IgD-negative memory B cell (primary cell): ENCODE measurements at regions not wholly inside any gene's neighbourhood (a gene's known extent, or its start where the extent isn't known, plus 50 kb on each side); places are given as distances from the start of the nearest gene placed in this dataset.
"Not testable (repeated sequence)": the region's sequence is repeated elsewhere in the genome, so short reads cannot be mapped to it uniquely, and the experiment has no call there.

Experiments
- H3K27ac Mint-ChIP-seq, 3 donors: one replicate each; pipeline ENCODE4 v1.8.0; 2020 to 2022; ENCODE audit warnings: mild to moderate bottlenecking in 3 of 3, mixed read lengths in 3 of 3, moderate library complexity in 1 of 3
- H3K27me3 Mint-ChIP-seq: one replicate; pipeline ENCODE4 v1.8.0; 2021; ENCODE audit warnings: mixed read lengths
- H3K36me3 Mint-ChIP-seq: one replicate; pipeline ENCODE4 v1.8.0; 2020; ENCODE audit warnings: mild to moderate bottlenecking, mixed read lengths
- H3K4me1 Mint-ChIP-seq, 3 donors: one replicate each; pipeline ENCODE4 v1.8.0; 2020 to 2022; ENCODE audit warnings: mixed read lengths in 3 of 3, mild to moderate bottlenecking in 1 of 3
- H3K4me3 Mint-ChIP-seq, 4 donors: one replicate each; pipeline ENCODE4 v1.8.0; 2020 to 2022; ENCODE audit warnings: mild to moderate bottlenecking in 4 of 4, mixed read lengths in 4 of 4, moderate library complexity in 3 of 4
- H3K9me3 Mint-ChIP-seq, 3 donors: one replicate each; pipeline ENCODE4 v1.8.0; 2020 to 2021; ENCODE audit warnings: mixed read lengths in 3 of 3, mild to moderate bottlenecking in 1 of 3

DNA sequence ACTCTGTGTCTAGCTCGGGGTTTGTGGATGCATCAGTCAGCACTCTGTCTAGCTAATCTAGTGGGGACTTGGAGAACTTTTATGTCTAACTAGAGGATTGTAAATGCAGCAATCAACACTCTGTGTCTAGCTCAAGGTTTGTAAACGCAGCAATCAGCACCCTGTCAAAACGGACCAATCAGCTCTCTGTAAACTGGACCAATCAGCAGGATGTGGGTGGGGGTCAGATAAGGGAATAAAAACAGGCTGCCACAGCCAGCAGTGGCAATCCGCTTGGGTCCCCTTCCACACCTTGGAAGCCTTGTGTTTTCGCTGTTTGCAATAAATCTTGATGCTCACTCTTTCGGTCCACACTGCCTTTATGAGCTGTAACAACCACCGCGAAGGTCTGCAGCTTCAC is 920.7 kb upstream of the FOXG1 start:
- Mint-ChIP-seq H3K27me3 (no peaks in the 10 kb centered on the region), H3K27ac (no peak overlapping the region), H3K9me3 (peaks cover 0 to 1% (median 0%) of the 10 kb centered on the region in 3 donors), H3K36me3 (no peaks in the 10 kb centered on the region), H3K4me1 (no peaks in the 10 kb centered on the region), H3K4me3 (no peak overlapping the region)

- not testable (repeated sequence) for H3K9me3 Mint-ChIP-seq, H3K36me3 Mint-ChIP-seq, H3K4me1 Mint-ChIP-seq, H3K27me3 Mint-ChIP-seq, H3K4me3 Mint-ChIP-seq, H3K27ac Mint-ChIP-seq
These were observed 919.1 kb upstream of the FOXG1 start for GRCh38 chr14:27847480-27847879.

- H3K4me1 Mint-ChIP-seq, H3K27me3 Mint-ChIP-seq, H3K36me3 Mint-ChIP-seq, H3K9me3 Mint-ChIP-seq, H3K4me3 Mint-ChIP-seq, H3K27ac Mint-ChIP-seq: not testable (repeated sequence)
These were observed 917.4 kb upstream of the FOXG1 start for GRCh38 chr14:27849193-27849592.

GRCh38 chr14:27862684-27863083 is 903.9 kb upstream of the FOXG1 start:
- H3K4me1 Mint-ChIP-seq: no peaks in the 10 kb centered on the region
- H3K27me3 Mint-ChIP-seq: no peaks in the 10 kb centered on the region
- H3K4me3 Mint-ChIP-seq: no peak overlapping the region
- H3K36me3 Mint-ChIP-seq: no peaks in the 10 kb centered on the region
- H3K27ac Mint-ChIP-seq: no peak overlapping the region
- peaks cover 0 to 3% (median 0%) of the 10 kb centered on the region in 3 donors for H3K9me3 Mint-ChIP-seq

- no peak overlapping the region for H3K4me3 Mint-ChIP-seq
- no peaks in the 10 kb centered on the region for H3K27me3 Mint-ChIP-seq
- H3K36me3 Mint-ChIP-seq: no peaks in the 10 kb centered on the region
- H3K4me1 Mint-ChIP-seq: no peaks in the 10 kb centered on the region
- H3K9me3 Mint-ChIP-seq: peaks cover 0 to 3% (median 0%) of the 10 kb centered on the region in 3 donors
- H3K27ac Mint-ChIP-seq: no peak overlapping the region
These were observed 903.4 kb upstream of the FOXG1 start for GRCh38 chr14:27863166-27863565.

DNA sequence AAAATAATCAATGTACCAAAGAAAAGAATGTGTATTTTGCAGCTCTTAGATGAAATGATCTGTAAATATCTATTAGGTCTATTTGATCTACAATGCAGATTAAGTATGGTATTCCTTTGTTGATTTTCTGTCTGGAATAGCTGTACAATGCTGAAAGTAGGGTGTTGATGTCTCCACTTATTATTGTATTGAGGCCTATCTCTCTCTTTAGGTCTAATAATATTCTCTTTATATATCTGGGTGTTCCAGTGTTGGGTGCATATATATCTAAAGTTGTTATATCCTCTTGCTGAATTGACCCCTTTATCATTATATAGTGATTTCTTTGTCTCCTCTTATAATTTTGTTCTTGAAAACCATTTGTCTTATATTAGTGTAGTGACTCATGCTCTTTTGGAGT is 885.5 kb upstream of the FOXG1 start:
- Mint-ChIP-seq H3K27me3 (no peaks in the 10 kb centered on the region), H3K36me3 (no peaks in the 10 kb centered on the region), H3K9me3 (peaks cover 0 to 28% (median 7%) of the 10 kb centered on the region in 3 donors), H3K4me3 (no peak overlapping the region), H3K27ac (no peak overlapping the region), H3K4me1 (no peaks in the 10 kb centered on the region)

DNA sequence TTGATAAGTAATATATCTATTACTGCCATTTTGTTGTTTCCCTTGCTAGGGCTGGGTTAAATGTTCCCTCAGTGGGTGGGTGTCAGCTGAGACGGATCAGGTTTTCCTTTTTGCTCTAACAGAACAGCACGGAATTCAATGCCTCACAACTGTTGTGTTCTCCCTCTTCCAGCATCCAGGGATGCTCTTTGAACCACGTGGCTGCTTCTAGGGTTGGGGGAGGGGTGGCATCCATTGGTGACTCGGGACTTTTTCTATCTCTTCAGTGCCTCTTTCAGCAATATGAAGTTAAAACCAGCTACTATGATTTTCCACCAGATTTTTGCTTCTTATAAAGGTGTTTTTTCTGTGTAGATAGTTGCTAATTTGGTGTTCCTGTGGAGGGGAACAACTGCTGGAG is 884.9 kb upstream of the FOXG1 start:
- H3K36me3 Mint-ChIP-seq: no peaks in the 10 kb centered on the region
- H3K27ac Mint-ChIP-seq: no peak overlapping the region
- no peak overlapping the region for H3K4me3 Mint-ChIP-seq
- no peaks in the 10 kb centered on the region for H3K27me3 Mint-ChIP-seq
- H3K9me3 Mint-ChIP-seq: peaks cover 1 to 28% (median 7%) of the 10 kb centered on the region in 3 donors
- no peaks in the 10 kb centered on the region for H3K4me1 Mint-ChIP-seq

DNA sequence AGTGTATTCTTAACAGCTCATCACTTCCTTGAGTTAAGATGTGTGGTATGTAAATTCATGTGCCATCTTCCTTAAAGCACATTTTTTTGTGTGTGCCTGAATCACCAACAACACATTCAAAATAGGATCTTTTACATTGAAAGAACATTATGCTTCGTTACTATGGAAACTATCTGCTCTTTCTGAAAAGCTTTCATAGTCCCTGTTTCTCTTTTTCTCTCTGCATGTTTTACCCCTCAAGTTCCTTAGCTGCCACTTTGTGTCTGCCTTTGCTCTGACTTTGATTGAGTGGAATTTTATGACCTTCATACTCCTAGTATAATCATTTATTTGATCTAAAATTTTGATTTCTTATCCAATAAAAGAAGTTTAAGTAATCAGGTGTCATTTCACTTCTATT is 880.3 kb upstream of the FOXG1 start:
- H3K27ac Mint-ChIP-seq: no peak overlapping the region
- no peaks in the 10 kb centered on the region for H3K4me1 Mint-ChIP-seq
- H3K9me3 Mint-ChIP-seq: peaks cover 1 to 10% (median 7%) of the 10 kb centered on the region in 3 donors
- H3K27me3 Mint-ChIP-seq: no peaks in the 10 kb centered on the region
- H3K36me3 Mint-ChIP-seq: no peaks in the 10 kb centered on the region
- no peak overlapping the region for H3K4me3 Mint-ChIP-seq

DNA sequence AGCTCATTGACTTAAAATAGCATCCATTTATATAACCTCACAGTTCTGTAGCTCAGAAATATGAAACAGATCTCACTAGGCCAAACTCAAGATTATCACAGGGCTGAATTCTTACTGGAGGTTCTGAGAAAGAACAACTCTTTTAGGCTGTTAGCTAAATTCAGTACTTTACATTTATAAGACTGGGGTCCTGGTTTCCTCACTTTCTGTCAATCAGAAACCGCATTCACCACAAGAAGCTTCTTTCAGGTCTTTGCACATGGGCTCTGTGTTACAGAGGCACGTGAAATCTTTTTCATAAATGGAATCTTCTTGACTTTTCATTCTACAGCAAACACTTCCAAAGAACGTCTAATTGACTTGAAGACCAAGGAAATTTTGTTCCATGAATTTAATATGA is 876.3 kb upstream of the FOXG1 start:
- Mint-ChIP-seq H3K4me1 (no peaks in the 10 kb centered on the region), H3K9me3 (peaks cover 0 to 7% (median 1%) of the 10 kb centered on the region in 3 donors), H3K27me3 (no peaks in the 10 kb centered on the region), H3K4me3 (no peak overlapping the region), H3K36me3 (no peaks in the 10 kb centered on the region), H3K27ac (no peak overlapping the region)

DNA sequence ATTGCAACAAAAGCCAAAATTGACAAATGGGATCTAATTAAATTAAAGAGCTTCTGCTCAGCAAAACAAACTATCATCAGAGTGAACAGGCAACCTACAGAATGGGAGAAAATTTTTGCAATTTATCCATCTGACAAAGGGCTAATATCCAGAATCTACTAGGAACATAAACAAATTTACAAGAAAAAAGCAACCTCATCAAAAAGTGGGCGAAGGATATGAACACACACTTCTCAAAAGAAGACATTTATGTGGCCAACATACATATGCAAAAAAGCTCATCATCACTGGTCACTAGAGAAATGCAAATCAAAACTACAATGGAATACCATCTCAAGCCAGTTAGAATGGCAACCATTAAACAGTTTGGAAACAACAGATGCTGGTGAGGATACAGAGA is 858.1 kb upstream of the FOXG1 start:
- not testable (repeated sequence) for H3K27ac Mint-ChIP-seq, H3K36me3 Mint-ChIP-seq, H3K4me3 Mint-ChIP-seq, H3K27me3 Mint-ChIP-seq, H3K9me3 Mint-ChIP-seq, H3K4me1 Mint-ChIP-seq

GRCh38 chr14:27916326-27916725 is 850.3 kb upstream of the FOXG1 start:
- Mint-ChIP-seq H3K9me3 (peaks cover 5 to 15% (median 6%) of the 10 kb centered on the region in 3 donors), H3K27me3 (no peaks in the 10 kb centered on the region), H3K27ac (no peak overlapping the region), H3K36me3 (no peaks in the 10 kb centered on the region), H3K4me1 (no peaks in the 10 kb centered on the region), H3K4me3 (no peak overlapping the region)

DNA sequence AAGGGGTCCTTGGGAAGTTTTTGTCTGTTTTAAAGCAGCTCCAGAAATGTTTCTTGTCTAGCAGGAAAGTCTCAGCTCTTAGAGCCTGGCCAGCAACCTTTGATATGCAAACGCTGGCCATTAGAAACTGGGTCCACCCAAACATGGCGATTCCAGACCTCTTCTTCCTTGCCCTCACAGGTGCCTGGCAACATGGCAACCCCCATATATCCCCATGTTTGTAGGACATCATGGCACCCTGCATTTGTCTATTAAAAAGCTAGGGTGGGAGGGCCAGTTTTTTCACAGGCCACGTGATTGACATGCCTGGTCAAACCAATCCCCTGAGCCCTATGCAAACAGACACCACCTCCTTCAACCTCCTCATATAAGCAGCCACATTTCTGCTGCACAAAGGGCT is 848.7 kb upstream of the FOXG1 start:
- no peak overlapping the region for H3K27ac Mint-ChIP-seq
- H3K4me1 Mint-ChIP-seq: no peaks in the 10 kb centered on the region
- no peaks in the 10 kb centered on the region for H3K27me3 Mint-ChIP-seq
- no peak overlapping the region for H3K4me3 Mint-ChIP-seq
- H3K9me3 Mint-ChIP-seq: peaks cover 5 to 20% (median 6%) of the 10 kb centered on the region in 3 donors
- H3K36me3 Mint-ChIP-seq: no peaks in the 10 kb centered on the region

DNA sequence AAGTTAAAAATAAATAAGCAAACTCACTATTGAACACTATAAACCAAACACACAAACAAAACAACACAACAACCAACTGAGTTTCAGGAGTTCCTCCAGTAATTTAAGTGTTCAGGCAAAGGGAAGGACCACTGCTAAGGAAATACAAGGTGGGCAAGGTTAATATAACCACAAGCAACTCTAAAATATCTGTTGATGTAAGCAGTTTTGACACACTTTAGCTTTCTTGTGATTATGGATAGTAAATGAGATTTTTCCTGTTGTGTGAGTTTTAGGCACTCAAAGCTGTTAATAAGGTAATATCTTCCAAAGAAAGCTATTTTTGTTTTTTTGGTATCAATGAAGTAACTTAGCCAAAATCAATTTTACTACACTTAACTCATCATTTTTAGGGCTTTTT is 839.1 kb upstream of the FOXG1 start:
- Mint-ChIP-seq H3K4me1 (no peaks in the 10 kb centered on the region), H3K9me3 (peaks cover 0 to 6% (median 0%) of the 10 kb centered on the region in 3 donors), H3K27me3 (no peaks in the 10 kb centered on the region), H3K36me3 (peaks cover 4% of the 10 kb centered on the region), H3K4me3 (no peak overlapping the region), H3K27ac (no peak overlapping the region)

GRCh38 chr14:27929797-27930347 is 836.7 kb upstream of the FOXG1 start:
- Mint-ChIP-seq H3K36me3 (peaks cover 4% of the 10 kb centered on the region), H3K27me3 (no peaks in the 10 kb centered on the region), H3K4me1 (no peaks in the 10 kb centered on the region), H3K27ac (no peak overlapping the region), H3K4me3 (no peak overlapping the region), H3K9me3 (peaks cover 0 to 2% (median 0%) of the 10 kb centered on the region in 3 donors)

GRCh38 chr14:27938392-27938791 is 828.2 kb upstream of the FOXG1 start:
- Mint-ChIP-seq H3K27me3 (no peaks in the 10 kb centered on the region), H3K4me3 (no peak overlapping the region), H3K9me3 (peaks cover 0 to 17% (median 9%) of the 10 kb centered on the region in 3 donors), H3K27ac (no peak overlapping the region), H3K36me3 (no peaks in the 10 kb centered on the region), H3K4me1 (no peaks in the 10 kb centered on the region)

DNA sequence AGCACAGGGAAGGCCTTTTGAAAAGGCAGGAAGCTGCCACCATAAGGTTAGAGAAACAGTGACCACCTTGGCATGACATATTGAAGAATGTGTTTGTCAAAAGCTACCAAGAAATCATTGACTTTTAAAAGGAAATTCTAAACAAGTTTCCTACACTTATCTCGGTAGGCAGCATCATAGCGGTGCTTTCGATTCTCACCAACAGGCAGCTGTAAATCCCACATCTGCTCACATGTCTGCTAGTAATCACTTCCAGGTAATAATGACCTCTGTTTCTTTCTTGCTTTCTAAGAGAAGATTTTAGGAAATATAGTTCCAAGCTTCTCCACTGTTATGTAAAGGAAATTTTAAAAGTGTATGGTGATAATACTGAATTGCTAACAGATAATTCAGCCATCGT is 821.1 kb upstream of the FOXG1 start:
- Mint-ChIP-seq H3K4me1 (peaks cover 0 to 1% (median 0%) of the 10 kb centered on the region in 3 donors), H3K27me3 (no peaks in the 10 kb centered on the region), H3K36me3 (no peaks in the 10 kb centered on the region), H3K9me3 (peaks cover 7 to 9% (median 9%) of the 10 kb centered on the region in 3 donors), H3K27ac (no peak overlapping the region), H3K4me3 (no peak overlapping the region)

GRCh38 chr14:27958757-27959156 is 807.8 kb upstream of the FOXG1 start:
- Mint-ChIP-seq H3K4me1 (no peaks in the 10 kb centered on the region), H3K4me3 (no peak overlapping the region), H3K36me3 (peaks cover 1% of the 10 kb centered on the region), H3K27me3 (no peaks in the 10 kb centered on the region), H3K9me3 (peaks cover 10 to 11% (median 10%) of the 10 kb centered on the region in 3 donors), H3K27ac (no peak overlapping the region)
